ENCODE measurements at regions not wholly inside any gene's neighbourhood (a gene's known extent, or its start where the extent isn't known, plus 50 kb on each side); places are given as distances from the start of the nearest gene placed in this dataset.

DNA sequence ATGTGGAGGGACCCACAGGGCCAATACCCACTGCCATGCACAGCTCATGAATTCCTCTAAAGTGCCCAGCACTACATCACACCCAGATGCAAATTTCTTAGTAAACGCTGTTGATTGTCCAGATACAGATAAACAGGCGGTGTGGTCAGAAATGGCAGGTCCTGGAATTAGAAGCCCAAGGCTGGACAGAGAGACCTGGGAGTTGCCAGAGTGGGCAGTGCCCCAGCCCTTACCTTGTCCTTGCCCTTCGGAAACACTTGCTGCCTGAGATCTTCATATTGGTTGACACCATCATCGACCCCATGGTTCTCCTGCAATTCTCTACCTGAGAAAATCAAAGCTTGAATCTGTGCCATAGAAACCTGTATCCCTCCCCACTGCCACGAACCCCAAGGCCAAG is 149.3 kb upstream of the ETV3 start:
- H4K5ac ChIP-seq (ENCODE audit: low read depth, low read length), result no peak overlapping the region
- H3K14ac ChIP-seq (replicated peaks; ENCODE audit: low read depth, low read length), result no peak overlapping the region
- peaks cover 5% of the 10 kb centered on the region; the same call in 1 of the 2 replicates for H3K9me1 ChIP-seq (ENCODE audit: insufficient read depth, low read length)
- H3K27me3 ChIP-seq (ENCODE audit: control insufficient read depth, insufficient read depth, low read length), result no peaks in the 10 kb centered on the region; the same call in 1 of the 2 replicates
- H2BK20ac ChIP-seq (ENCODE audit: low read depth, low read length), result no peak overlapping the region
- no peak overlapping the region for H3K18ac ChIP-seq (ENCODE audit: low read depth, low read length)
- no peak overlapping the region for H2AFZ ChIP-seq (replicated peaks; ENCODE audit: low read length, poor library complexity)
- CTCF ChIA-PET, result no interaction called here
- H3K36me3 ChIP-seq (ENCODE audit: control insufficient read depth, insufficient read depth, low read length), result no peaks in the 10 kb centered on the region
- H3K79me1 ChIP-seq (ENCODE audit: low read depth in 1 of 2, low read length in 2 of 2), result no peaks in the 10 kb centered on the region
- H2AK5ac ChIP-seq (ENCODE audit: low read depth, low read length), result no peak overlapping the region
- dilution Hi-C loops (cut with HindIII; ENCODE audit: low sequenced_read_pairs, unreplicated experiment) (no loop called here), intact Hi-C loops (cut with micrococcal nuclease) (no loop called here), in situ Hi-C loops (cut with MboI; ENCODE audit: low sequenced_read_pairs) (no loop called here)
- 50% methylated on average over 1 of the region's 5 CpGs; no CpG with 5 or more reads in 1 of the 2 experiments for WGBS, 2 experiments (ENCODE audit: extremely low coverage in 2 of 2, insufficient read length in 1 of 2)
- no peak overlapping the region for H2BK5ac ChIP-seq (ENCODE audit: low read depth, low read length, poor library complexity, severe bottlenecking)
- H4K20me1 ChIP-seq (ENCODE audit: insufficient read depth, low read length), result no peaks in the 10 kb centered on the region
- no peak overlapping the region for H3K56ac ChIP-seq (ENCODE audit: extremely low read depth, insufficient read depth, low read length)
- H3K27ac ChIP-seq (ENCODE audit: insufficient read depth, low read length), result no peak overlapping the region
- no peak overlapping the region for H3K23ac ChIP-seq (ENCODE audit: low read depth, low read length)
- H3K9ac ChIP-seq (ENCODE audit: low read depth, low read length), result no peak overlapping the region
- H2BK120ac ChIP-seq (ENCODE audit: low read depth, low read length), result no peak overlapping the region
- DNase-seq, result no peak
- no peak for ATAC-seq (ENCODE audit: low read depth)
- TF ChIP-seq FOS (IDR thresholded peaks at IDR 0.05; ENCODE audit: low read depth, low read length), result no peak
- TF ChIP-seq RCOR1 (IDR thresholded peaks at IDR 0.05; ENCODE audit: insufficient replicate concordance, low read length), result no peak
- TF ChIP-seq CTCF (conservative IDR thresholded peaks at IDR 0.05; ENCODE audit: low read depth, low read length), result no peak
- no peak for TF ChIP-seq USF2 (IDR thresholded peaks at IDR 0.05; ENCODE audit: low read depth, low read length)
- TF ChIP-seq CHD1 (IDR thresholded peaks at IDR 0.05; ENCODE audit: low read depth, low read length), result no peak
- no peak for TF ChIP-seq MXI1 (IDR thresholded peaks at IDR 0.05; ENCODE audit: borderline replicate concordance, low read depth, low read length)
- no peak for TF ChIP-seq SMC3 (IDR thresholded peaks at IDR 0.05; ENCODE audit: low read depth, low read length)
- no peak for TF ChIP-seq RFX5 (IDR thresholded peaks at IDR 0.05; ENCODE audit: low read depth, low read length)
- BruUV-seq (replicated peaks), result no TSS peak
- H3K4me2 ChIP-seq (ENCODE audit: low read depth, low read length), result no peak overlapping the region
- H3K4me3 ChIP-seq (ENCODE audit: insufficient read depth, low read depth, low read length), result no peak overlapping the region
- POLR2A ChIA-PET (ENCODE audit: unreplicated experiment), result no interaction called here
- H3K4me1 ChIP-seq (ENCODE audit: control insufficient read depth, insufficient read depth, low read length), result no peaks in the 10 kb centered on the region
- no peak overlapping the region for H4K91ac ChIP-seq (ENCODE audit: insufficient read depth, low read depth, low read length)
- no peak overlapping the region for H3K4ac ChIP-seq (ENCODE audit: low read depth, low read length)
- no peak overlapping the region for H2AK9ac ChIP-seq (replicated peaks; ENCODE audit: low read depth, low read length, poor library complexity)
- H4K8ac ChIP-seq (ENCODE audit: low read depth in 2 of 2, low read length in 2 of 2), result no peak overlapping the region
- H3K9me3 ChIP-seq (ENCODE audit: control insufficient read depth, insufficient read depth, low read length), result no peaks in the 10 kb centered on the region
- no peak overlapping the region for H2BK15ac ChIP-seq (ENCODE audit: low read depth, low read length)
